ENCODE measurements at regions not wholly inside any gene's neighbourhood (a gene's known extent, or its start where the extent isn't known, plus 50 kb on each side); places are given as distances from the start of the nearest gene placed in this dataset.

DNA sequence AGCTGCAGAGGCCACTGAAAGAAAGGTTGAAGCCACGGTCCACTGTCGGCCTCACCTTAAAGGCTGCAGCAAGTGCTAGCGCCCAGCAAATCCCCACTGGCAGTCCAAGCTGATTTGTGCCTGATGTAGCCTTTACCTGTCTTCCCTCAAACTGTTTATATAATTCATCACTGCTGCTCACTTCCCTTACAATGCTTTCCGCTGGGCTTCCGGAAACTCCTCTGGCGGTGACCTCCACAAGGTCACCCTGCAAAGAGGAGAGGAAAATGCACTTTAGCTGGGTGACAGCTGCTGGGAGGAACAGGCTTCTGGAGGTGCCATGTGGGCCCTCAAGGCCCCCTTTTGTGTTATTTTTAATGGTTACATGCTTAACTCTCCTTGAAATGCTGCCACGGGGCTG lies 126.2 kb downstream of the CMPK2 start:
- no peak for DNase-seq (ENCODE audit: low spot score)

DNA sequence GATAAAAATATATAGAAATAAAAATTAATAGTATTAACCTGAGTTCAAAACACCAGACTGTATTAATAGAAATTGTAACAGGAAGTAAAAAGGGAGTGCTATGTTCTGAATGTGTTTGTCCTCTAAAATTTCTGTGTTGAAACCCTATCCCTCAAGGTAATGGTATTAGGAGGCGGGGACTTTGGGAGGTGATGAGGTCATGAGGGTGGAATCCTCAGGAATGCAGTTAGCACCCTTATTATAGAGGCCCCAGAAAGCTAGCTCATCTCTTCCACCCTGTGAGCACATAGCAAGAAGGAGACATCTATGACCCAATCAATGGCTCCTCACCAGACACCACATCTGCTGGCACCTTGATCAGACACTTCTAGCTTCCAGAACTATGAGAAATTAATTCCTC lies 124.5 kb downstream of the CMPK2 start:
- no peak for DNase-seq (ENCODE audit: low spot score)

DNA sequence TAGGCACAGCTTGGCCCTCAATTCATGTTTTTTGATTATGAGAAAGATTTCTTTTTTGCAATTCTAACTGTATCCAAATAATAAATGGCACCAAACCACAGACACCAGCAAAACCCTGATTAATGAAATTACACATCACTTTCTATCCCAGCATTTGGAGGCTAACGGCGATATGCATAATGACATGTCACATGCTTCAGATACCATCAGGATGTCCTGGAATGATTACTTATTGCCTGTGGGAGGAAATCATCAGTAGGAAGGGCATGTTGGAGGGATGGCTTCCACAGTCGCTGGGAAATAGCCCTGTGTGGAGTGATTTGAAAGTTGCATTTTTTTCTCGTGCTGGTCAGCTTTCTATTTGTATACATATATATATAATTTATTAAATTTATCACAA lies 121.7 kb downstream of the CMPK2 start:
- no peak for DNase-seq (ENCODE audit: low spot score)

DNA sequence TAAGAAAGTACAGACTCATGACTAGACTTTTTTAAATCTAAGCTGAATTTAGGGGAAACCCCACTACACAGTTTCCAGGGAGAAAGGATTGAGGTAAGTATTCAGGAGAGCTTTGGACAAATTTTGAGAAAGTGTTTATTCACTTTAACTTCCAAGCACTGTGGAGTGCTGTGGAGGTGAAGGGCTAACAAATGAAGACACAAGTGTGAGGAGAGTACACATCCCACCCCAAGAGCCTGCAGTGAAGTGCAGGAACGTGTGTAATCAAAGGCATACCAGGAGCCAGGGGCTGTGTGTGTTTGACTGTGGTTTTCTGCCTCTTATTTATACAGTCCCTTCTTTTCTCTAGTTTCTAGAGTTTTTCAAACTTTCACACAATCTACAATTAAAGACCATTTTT lies 118.3 kb downstream of the CMPK2 start:
- no peak for DNase-seq (ENCODE audit: low spot score)

DNA sequence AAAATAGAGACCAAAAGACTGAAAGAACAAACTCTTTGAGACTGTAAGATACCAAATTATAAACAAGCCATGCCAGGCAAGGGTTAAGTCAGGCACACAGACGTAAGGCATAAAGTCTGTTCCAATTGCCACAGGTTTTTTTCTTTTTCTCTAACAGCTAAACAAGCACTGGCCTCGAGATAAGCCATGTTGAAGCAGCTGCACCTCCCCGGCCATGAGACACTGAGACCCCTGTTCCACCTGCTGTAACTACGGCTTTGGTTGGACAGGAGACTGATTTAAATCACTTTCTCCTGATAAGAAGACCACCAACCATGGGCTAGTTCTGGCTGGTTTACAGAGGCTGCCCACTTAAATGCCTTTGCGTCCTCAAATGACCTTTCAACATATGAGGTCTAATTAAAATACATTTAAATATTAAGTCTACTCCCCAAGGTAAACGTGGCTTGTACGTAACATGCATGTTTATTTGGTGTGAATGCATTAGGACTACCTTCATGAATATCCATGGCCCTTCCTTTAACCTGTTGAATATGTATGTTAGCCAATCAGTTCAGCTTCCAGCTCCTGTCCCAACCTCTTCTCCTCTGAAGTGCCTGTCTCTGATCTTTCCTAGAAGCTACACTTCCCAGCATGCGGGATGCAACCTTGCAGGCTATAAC lies 117.2 kb downstream of the CMPK2 start:
- no peak for DNase-seq (ENCODE audit: low spot score)

DNA sequence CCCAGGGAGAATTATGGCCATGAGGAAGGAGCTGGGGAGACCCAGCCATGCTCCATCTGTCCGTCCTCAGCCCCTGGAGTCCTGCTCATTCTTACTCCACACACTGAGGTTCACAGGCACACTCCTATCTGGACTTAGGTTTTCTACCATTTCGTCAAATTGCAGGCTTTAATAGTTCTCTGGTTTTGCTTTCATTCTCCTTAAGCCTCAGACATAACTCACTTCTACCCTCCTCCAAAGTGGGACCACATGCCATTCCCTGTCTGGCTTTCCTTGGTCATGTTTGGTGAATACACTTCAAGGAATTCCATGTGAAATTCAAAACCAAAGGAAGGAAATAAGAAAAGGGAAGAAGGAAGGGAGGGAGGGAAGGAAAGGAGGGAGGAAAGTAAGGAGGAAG lies 115.7 kb downstream of the CMPK2 start:
- DNase-seq (ENCODE audit: low spot score) = no peak

DNA sequence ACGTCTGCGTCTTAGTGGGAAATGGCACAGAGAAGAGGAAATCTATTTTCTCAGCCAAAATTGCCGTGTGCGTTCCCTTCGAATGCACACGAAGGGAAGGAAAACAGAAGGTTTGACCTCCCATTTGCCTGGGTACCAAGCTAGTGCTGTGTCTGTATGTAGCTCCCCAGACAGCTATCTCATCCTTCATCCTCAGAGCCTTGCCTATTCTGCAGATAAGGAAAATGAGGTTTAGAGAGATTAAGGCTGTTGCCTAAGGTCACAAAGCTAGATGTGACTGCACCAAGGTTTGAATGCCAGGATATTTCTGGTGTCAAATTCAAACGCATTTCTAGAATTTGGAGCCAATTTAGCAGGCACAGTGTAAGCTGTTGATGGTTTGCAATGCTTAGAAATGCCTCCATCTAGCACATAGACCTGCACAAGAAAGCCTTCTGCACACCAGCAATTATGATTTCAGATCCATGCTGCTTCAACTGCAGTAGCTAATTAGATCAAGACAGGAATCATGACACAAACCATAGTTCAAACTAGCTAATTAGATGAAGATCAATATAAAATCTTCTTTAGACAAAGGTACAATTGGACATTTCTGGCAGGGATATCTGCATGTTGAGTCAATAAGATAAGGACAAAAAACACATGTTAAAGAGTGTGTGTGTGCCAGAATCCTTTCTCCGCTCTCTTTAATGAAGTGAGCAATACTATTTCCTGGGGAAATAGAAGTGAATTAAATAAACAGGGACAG lies 115.1 kb downstream of the CMPK2 start:
- DNase-seq (ENCODE audit: low spot score) = no peak

DNA sequence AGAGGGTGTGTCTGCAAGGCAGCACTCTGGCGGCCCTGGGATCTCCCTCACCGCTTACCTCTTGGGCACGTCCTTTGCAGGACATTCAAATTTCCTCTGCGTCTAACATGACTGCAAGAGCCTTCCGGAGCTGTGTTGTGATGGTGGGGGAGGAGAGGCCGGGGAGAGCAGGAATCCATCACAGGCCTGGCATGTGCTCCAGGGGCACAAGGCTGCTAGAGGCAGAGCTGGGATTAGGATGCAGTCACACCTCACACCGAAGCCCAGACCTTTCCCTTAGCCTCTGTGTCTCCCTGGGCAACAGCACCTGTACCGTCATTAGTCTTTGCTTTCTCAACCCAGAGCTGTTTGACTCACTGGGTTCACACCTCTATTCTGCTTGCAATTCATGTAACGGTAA lies 111.3 kb downstream of the CMPK2 start:
- DNase-seq (ENCODE audit: low spot score) = no peak

DNA sequence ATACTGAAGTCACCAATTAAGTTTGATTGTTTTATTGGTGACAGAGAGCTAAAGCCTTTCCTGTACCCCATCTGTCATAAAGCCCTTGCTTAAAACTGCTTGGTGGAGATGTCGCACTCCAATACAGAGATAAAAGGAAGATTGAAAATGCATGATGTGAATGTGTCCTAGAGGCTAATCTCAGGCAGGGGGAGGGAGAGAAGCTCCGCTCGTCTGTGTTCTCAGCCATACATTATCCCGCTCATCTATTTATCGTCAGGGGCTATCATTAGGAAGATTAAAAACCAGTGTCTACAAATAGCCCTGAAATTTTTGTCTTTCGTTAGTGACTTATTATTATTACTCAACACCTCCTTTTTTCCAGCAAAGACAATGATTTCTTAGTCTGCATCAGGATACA lies 110.3 kb downstream of the CMPK2 start:
- DNase-seq (ENCODE audit: low spot score) = no peak

DNA sequence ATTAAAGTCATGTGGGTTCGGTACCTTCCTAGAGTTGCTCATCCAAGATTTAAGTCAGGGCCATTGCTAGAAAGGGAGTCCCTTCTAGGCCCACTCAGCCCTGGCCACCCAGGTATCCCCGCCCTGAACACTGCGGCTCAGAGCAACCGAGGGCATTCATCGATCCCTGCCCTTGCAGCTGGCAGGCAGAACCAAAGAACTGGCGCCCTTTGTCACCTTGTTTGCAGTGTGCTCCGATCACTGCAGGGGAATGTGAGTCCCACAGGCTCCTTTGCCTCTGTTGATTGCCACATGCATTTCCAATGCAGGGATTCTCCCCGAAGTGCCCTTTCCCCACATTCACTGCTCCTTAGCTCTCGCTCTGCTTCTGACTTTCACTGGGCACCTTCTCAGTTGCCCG lies 108.5 kb downstream of the CMPK2 start:
- DNase-seq (ENCODE audit: low spot score) = no peak

DNA sequence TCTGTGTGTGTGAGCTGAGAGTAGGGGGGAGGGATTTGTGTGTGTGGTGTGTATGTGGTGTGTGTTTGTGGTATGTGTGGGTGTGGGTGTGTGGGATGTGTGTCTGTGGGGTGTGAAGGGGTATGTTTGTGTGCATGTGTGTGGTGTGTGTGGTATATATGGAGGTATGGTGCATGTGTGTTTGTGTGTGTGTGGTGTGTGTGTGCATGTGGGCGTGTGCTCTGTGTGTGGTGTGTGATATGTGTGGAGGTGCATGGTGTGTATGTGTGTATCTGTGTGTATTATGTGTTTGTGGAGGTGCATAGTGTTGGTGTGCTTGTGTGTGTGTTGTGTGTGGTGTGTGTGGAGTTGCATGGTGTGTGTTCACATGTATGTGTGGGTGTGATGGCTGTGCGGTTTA lies 106.0 kb downstream of the CMPK2 start:
- no peak for DNase-seq (ENCODE audit: low spot score)

DNA sequence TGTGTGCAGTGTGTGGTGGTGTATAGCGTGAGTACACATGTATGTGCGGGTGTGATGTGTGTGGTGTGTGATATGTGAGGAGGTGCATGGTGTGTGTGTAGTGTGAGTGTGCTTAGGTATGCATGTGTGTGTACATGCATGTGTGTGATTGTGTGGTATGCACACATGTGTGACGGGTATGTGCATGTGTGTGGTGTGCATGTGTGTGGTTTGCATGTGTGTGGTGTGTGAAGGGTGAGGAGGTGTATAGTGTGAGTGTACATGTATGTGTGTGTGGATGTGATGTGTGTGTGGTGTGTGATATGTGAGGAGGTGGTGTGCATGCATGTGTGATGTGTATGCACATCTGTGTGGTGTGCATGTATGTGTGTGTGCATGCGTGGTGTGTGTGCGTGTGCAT lies 105.6 kb downstream of the CMPK2 start:
- no peak for DNase-seq (ENCODE audit: low spot score)

DNA sequence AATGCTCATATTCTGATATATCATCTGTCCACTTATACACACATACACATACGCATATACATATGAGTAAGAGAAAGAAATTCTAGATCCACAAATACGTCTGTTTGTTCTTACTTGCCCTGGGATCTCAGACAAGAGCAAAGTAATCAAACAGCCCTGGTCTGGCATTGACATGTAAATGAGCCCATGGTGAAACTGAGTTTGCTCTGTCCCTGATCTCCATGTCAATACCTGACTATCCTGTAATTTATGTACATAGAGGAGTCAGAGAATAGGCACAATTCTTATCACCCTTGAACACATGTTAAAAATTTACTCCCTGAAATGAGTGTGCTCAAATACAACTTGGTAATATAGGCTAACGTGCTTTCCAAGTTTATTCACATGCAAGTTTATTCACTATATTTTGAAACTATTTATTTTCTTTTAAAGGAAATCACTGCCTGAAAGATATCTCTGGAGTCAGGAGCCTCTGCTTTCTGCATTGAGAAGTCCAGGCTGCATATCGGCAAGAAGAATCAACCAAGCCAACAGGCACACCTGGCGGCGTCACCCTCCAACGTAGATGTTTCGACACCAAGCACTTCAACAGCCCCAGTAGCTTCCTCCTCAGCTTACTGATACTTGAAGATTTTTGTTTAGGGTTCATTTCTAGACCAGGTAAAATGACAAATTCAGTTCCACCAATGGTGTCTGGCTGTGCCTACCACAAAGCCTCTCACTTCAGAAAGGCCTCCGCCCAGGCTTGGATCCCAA lies 100.6 kb downstream of the CMPK2 start:
- no peak for DNase-seq (ENCODE audit: low spot score)

DNA sequence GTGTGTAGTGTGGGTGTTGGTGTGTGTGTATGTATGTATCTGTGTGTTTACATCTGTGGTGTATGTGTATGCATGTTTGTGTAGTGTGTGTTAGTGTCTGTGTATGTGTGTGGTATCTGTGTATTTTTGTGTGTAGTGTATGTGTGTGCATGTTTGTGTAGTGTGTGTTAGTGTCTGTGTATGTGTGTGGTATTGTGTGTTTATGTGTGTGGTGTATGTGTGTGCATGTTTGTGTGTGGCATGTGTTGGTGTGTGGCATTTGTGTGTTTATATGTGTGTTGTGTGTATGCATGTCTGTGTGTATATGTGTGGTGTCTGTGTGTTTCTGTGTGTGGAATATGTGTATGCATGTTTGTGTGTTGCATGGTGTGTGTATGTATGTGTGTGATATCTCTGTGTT lies 96.4 kb downstream of the CMPK2 start:
- no peak for DNase-seq (ENCODE audit: low spot score)

DNA sequence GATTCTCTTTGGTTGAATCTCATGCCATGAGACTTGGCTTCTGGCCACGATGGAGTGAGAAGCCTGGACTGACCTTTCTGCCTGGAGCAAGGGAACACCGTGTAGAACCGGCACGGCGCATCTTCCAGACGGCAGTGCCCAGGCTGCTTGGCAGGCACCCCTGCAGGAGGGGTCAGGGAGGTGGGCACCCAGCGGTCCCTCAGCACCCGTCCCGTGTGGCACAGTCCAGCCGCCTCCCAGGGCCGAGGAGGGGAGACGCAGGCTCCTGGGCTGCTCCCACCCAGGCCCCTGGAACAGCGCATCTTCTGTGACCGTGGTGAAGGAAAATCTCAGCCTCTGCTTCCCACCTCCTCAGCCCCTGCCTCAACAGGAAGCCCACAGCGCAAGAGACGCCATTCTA lies 95.7 kb downstream of the CMPK2 start:
- DNase-seq (ENCODE audit: low spot score) = no peak

DNA sequence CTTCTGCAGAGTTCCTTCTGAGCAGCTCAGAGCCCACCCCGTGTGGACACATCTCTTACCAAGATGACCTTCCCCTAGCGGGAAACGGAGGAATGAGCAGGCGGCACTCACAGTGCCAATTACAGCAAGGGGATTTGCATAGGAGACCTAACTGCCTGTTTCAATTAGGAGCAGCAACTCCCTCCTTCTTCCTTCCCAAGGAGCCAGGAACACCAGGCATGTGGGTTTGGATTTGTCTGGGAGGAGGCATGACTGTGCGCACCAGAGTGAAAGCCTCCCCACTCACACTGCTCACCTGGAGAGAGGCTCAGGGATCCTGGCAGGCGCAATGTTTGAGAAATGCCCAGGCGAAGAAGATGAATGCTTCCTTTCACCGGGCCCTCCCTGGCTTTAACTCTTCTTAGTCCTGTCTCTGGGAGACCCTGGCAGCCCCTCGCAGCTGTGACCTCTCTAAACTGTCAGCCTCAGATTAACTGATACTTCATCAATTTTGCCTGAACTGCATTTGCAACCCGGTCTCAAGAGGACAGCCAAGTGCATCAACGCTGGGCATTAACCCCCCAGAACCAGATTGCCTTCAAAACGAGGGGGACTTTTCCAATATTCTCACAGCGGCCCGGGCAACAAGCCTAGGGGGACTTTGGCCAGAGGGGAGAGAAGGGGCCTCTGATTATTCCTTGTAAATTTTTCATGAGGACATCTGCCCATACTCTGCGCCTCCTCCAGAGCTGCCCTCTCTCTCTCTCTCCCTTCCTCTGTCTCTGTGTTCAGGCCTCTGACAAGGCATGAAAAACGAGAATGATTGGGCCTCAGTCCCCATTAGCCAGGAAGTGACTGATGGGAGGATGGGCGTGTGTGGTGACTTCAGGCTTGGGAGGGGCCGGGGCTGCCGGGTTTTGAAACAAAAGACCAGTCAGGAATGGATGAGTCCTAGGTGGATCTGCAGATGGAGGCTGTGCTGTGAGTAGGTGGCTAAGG lies 93.8 kb downstream of the CMPK2 start:
- no peak for DNase-seq (ENCODE audit: low spot score)

DNA sequence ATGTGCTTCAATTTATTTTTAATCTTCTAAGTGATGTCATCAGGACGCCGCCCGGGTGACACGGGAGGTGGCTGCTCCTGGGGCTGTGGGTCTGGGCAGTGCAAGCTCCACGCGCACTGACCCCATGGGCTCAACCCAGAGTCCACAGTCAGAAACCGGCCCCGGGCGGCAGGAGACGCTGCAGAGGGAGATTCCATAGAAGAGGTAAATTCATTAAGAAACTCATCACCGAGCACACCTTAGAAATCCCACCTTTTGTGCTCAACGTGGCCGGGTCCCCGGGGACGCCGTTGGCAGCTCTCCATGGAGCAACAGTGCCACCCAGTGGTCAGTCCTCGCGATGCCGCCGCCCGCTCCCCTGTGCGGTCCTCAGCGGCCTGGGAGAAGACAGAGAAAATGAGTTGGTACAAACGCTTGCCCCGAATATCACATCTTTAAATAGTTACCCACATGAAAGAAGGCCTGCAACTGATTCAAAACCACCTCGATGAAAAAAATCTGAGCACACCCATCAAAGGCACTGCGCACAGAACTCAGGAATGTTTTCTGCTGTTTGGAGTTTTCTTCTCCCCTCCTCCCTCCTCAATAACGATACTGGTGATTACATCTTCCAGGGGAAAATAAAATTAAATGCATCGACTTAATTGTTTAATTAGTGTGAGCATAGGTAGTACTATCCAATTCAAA lies 92.6 kb downstream of the CMPK2 start:
- DNase-seq (ENCODE audit: low spot score) = peak; percentile 15

DNA sequence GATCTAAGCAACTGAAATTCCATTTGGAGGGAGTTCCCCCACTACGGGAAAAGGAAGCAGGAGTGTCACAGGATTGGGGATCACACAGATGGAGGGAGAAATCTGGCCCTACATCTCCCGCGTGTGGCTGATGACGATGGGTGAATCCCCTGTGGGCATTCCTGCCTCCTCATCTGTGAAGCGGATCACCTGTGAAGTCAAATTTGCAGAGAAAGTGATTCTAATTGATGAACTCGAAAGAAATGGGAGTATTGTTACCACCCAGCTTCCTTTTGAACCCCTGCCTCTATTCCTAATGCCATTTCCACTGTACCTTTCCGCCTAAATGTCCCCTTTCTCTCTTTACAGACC lies 92.0 kb downstream of the CMPK2 start:
- no peak for DNase-seq (ENCODE audit: low spot score)

DNA sequence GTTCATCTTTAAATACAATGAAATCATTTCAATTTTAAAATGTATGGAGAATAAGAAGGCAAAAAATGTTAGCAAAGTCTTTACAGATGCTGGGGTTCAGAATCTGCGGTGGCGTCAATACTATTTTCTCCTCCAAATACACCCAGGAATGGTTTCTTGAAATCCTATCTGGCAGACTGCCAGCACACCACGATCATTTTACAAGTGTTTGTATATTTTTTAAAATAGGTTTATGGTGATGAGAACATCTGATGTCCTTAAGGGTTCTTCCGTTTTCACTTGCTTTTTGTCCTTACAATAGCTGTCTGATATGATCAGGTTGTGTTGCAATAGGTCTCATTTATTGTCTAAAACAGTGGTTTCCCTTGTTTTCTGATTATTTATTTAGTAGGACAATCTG lies 89.6 kb downstream of the CMPK2 start:
- DNase-seq (ENCODE audit: low spot score) = no peak

DNA sequence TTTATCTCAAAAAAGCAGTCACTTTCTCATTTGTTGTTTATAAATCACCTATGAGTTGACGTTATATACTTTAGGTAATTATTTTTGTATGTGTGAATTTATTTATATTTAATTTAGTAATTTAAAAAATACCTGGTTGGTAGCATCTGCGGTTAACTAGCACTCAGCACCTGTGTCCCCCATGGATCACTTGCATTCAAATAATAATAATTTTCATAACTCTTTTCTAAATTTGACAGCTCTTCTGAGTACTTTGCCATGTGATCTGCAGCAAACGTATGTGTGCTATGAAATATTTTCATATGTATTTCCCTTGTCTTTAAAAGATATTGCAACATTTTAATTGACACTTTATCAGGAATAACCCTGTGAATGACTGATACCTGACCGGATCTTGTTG lies 88.1 kb downstream of the CMPK2 start:
- no peak for DNase-seq (ENCODE audit: low spot score)

DNA sequence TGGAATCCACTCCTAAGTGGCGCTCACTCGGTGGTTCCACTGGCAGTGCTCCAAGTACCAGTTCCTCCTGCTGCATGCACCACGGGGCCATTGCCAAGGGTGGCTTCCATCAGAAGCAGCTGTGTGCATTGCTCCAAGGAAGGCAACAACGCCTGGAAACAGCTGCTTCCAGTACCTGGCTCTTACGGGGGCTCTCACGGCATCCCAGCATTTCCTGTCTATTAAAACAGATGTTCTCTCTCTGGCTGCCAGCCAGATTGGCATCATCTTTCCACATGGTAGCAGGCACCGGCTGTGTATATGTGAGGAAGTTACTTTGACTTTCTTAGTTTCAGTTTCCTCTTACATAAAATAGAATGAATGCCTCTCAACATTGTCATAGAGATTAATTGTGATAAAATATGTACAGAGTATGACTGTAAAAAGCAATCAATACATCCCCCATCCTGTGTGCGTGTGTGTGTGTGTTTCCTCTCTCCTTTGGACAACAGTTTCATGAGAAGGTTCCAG lies 84.9 kb downstream of the CMPK2 start:
- peak; percentile 16 for DNase-seq (ENCODE audit: low spot score)
